ENCODE measurements at regions not wholly inside any gene's neighbourhood (a gene's known extent, or its start where the extent isn't known, plus 50 kb on each side); places are given as distances from the start of the nearest gene placed in this dataset.

GRCh38 chr4:54484383-54484782 is 173.4 kb upstream of the KIT start:
- TF ChIP-seq, protein P1, sequence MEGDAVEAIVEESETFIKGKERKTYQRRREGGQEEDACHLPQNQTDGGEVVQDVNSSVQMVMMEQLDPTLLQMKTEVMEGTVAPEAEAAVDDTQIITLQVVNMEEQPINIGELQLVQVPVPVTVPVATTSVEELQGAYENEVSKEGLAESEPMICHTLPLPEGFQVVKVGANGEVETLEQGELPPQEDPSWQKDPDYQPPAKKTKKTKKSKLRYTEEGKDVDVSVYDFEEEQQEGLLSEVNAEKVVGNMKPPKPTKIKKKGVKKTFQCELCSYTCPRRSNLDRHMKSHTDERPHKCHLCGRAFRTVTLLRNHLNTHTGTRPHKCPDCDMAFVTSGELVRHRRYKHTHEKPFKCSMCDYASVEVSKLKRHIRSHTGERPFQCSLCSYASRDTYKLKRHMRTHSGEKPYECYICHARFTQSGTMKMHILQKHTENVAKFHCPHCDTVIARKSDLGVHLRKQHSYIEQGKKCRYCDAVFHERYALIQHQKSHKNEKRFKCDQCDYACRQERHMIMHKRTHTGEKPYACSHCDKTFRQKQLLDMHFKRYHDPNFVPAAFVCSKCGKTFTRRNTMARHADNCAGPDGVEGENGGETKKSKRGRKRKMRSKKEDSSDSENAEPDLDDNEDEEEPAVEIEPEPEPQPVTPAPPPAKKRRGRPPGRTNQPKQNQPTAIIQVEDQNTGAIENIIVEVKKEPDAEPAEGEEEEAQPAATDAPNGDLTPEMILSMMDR (conservative IDR thresholded peaks at IDR 0.05; ENCODE audit: low read depth, low read length) = no peak
- TF ChIP-seq EZH2 (IDR thresholded peaks at IDR 0.05; ENCODE audit: borderline replicate concordance, low read depth, low read length, poor library complexity, severe bottlenecking) = no peak
